ENCODE measurements at regions not wholly inside any gene's neighbourhood (a gene's known extent, or its start where the extent isn't known, plus 50 kb on each side); places are given as distances from the start of the nearest gene placed in this dataset.
"Not testable (repeated sequence)": the region's sequence is repeated elsewhere in the genome, so short reads cannot be mapped to it uniquely, and the experiment has no call there.

GRCh38 chr10:57336341-57336740 is 931.4 kb downstream of the IPMK start:
- Histone ChIP-seq H3K36me3 (no peaks in the 10 kb centered on the region), H3K27me3 (no peaks in the 10 kb centered on the region), H3K9me3 (no peaks in the 10 kb centered on the region), H3K4me1 (no peaks in the 10 kb centered on the region), H3K27ac (no peak overlapping the region), H3K4me3 (no peak overlapping the region)
- DNase-seq (ENCODE audit: low spot score in 2 of 2): no peak
- intact Hi-C loops (cut with DNase I): no loop called here
- TF ChIP-seq CTCF (IDR thresholded peaks at IDR 0.05): no peak

DNA sequence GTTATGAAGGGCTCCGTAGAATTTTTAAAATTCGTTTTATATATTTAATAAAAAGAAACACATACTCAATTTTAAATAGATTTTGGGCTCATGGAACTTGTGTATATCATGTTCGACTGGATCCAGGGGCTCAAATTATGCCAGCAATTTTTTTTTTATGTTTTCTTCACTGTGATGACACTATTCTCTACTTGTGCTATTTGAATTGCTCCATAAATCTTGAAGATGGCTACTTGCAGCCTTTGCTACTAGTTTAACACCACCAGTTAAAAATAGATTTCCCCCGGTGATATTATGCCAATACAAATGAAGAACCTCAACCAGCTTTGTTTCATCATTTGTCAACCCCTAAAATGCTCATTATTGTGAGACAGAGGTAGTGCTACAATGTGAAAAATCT is 933.2 kb downstream of the IPMK start:
- H3K4me3 ChIP-seq: no peak overlapping the region
- H3K36me3 ChIP-seq: no peaks in the 10 kb centered on the region
- DNase-seq (ENCODE audit: low spot score in 2 of 2): no peak
- H3K27me3 ChIP-seq: no peaks in the 10 kb centered on the region
- intact Hi-C loops (cut with DNase I): no loop called here
- TF ChIP-seq CTCF (IDR thresholded peaks at IDR 0.05): no peak
- H3K27ac ChIP-seq: no peak overlapping the region
- no peaks in the 10 kb centered on the region for H3K4me1 ChIP-seq
- no peaks in the 10 kb centered on the region for H3K9me3 ChIP-seq

GRCh38 chr10:57333880-57334279 is 933.8 kb downstream of the IPMK start:
- Histone ChIP-seq H3K4me3 (no peak overlapping the region), H3K36me3 (no peaks in the 10 kb centered on the region), H3K9me3 (no peaks in the 10 kb centered on the region), H3K4me1 (no peaks in the 10 kb centered on the region), H3K27me3 (no peaks in the 10 kb centered on the region), H3K27ac (no peak overlapping the region)
- intact Hi-C loops (cut with DNase I): no loop called here
- no peak for DNase-seq (ENCODE audit: low spot score in 2 of 2)
- no peak for TF ChIP-seq CTCF (IDR thresholded peaks at IDR 0.05)

- H3K9me3 ChIP-seq; intact Hi-C loops (cut with DNase I); H3K27me3 ChIP-seq; H3K36me3 ChIP-seq; H3K4me3 ChIP-seq; H3K4me1 ChIP-seq; DNase-seq (ENCODE audit: low spot score in 2 of 2); H3K27ac ChIP-seq: not testable (repeated sequence)
Observed at GRCh38 chr10:57321400-57321854, 946.3 kb downstream of the IPMK start.

DNA sequence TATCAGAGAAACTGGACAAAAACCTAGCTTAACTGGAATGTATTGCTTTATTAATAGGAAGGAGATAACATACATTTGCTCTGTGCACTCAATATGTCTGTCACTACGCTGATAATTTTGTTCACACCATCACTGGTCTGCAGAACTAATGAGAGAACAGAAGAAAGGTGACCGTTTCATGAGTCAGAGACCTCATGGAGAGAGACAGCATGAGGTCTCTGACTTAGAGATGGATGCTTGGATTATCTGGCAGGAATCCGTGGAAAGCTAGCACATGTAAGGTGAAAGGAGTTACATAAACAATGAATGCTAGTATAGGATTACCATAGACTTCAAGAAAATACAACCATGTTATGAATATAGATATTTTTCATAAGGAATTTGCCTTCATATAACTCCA is 947.3 kb downstream of the IPMK start:
- intact Hi-C loops (cut with DNase I): no loop called here
- no peaks in the 10 kb centered on the region for H3K27me3 ChIP-seq
- no peaks in the 10 kb centered on the region for H3K36me3 ChIP-seq
- no peak overlapping the region for H3K27ac ChIP-seq
- H3K9me3 ChIP-seq: no peaks in the 10 kb centered on the region
- no peaks in the 10 kb centered on the region for H3K4me1 ChIP-seq
- no peak overlapping the region for H3K4me3 ChIP-seq
- no peak for DNase-seq (ENCODE audit: low spot score in 2 of 2)
- TF ChIP-seq CTCF (IDR thresholded peaks at IDR 0.05): no peak

GRCh38 chr10:57314046-57314445 is 953.0 kb upstream of the ZWINT start:
- intact Hi-C loops (cut with DNase I): no loop called here
- DNase-seq (ENCODE audit: low spot score in 2 of 2): no peak
- TF ChIP-seq CTCF (IDR thresholded peaks at IDR 0.05): no peak
- no peaks in the 10 kb centered on the region for H3K9me3 ChIP-seq
- H3K36me3 ChIP-seq: no peaks in the 10 kb centered on the region
- H3K27me3 ChIP-seq: no peaks in the 10 kb centered on the region
- no peaks in the 10 kb centered on the region for H3K4me1 ChIP-seq
- H3K27ac ChIP-seq: no peak overlapping the region
- H3K4me3 ChIP-seq: no peak overlapping the region
